Spinal cord (tissue), 9 donors: ENCODE measurements at regions not wholly inside any gene's neighbourhood (a gene's known extent, or its start where the extent isn't known, plus 50 kb on each side); places are given as distances from the start of the nearest gene placed in this dataset.

Experiments
- DNase-seq, 6 donors: peaks; one replicate each; pipeline versions ENCODE4 v3.0.0 to v3.0.0-alpha.2; 2013 to 2015; ENCODE audit warnings: low spot score in 6 of 6, low read depth in 4 of 6
- H3K27ac ChIP-seq: one replicate; pipeline ENCODE4 v1.5.1; 2013; ENCODE audit warnings: low read depth, low read length, control low read depth
- H3K27me3 ChIP-seq: one replicate; pipeline ENCODE4 v1.6.1; 2013; ENCODE audit warnings: low read length; ENCODE audit not compliant: control insufficient read depth, insufficient read depth
- H3K36me3 ChIP-seq: one replicate; pipeline ENCODE4 v1.6.1; 2013; ENCODE audit warnings: low read length; ENCODE audit not compliant: control insufficient read depth, insufficient read depth
- H3K4me1 ChIP-seq: one replicate; pipeline ENCODE4 v1.6.1; 2013; ENCODE audit warnings: low read length; ENCODE audit not compliant: control insufficient read depth, insufficient read depth
- H3K4me3 ChIP-seq: one replicate; pipeline ENCODE4 v1.5.1; 2013; ENCODE audit warnings: low read depth, low read length, control low read depth
- H3K9me3 ChIP-seq: one replicate; pipeline ENCODE4 v1.6.1; 2013; ENCODE audit warnings: low read length; ENCODE audit not compliant: control insufficient read depth, insufficient read depth
- WGBS: methylation state at CpG from one replicate; pipeline ENCODE4 v1.1.5; 2013; ENCODE audit warnings: missing lambda C conversion rate; ENCODE audit not compliant: insufficient coverage; 5-methylcytosine and 5-hydroxymethylcytosine counted together
- donor health status: healthy.

DNA sequence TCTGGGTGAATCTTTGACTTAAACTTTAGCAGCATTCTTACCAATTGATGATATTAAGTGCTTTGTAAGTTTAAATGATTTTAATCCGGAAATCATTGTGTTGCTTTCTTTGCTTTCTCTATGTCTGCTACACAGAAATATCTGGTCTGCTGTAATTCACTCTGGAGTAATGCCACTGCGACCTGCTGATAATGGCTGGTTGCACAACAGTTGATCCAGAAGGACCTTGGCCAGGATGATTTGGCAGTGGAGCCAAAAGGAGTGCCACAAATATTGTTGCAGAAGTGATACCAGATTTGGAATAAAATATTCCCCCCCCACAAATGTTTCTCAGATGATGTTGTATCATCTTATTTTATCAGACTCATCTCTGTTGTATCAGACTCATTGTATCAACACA is 2063.9 kb downstream of the MRPL39 start:
- no peak for DNase-seq
- Histone ChIP-seq H3K4me3 (no peak overlapping the region), H3K4me1 (no peaks in the 10 kb centered on the region), H3K9me3 (no peaks in the 10 kb centered on the region), H3K36me3 (no peaks in the 10 kb centered on the region), H3K27ac (no peak overlapping the region), H3K27me3 (no peaks in the 10 kb centered on the region)
- 100% methylated on average over 2 of the region's 2 CpGs for WGBS

DNA sequence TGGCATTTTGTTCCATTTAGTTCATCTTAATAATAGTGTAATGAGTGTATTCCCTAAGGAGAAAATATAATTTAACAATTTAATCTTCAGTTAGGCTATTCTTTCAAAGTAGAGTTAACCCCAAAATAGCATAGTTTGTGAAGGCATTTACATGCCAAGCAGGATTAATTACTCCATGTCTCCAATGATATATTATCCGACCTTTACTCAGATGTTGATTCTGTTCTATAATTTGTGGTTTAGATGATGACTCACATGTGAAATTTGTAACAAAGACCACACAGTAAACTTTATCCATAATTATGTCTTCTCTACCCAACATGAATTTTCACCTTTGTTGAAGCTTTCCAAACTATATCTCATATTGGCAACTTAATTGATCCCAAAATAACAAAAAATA is 2065.2 kb downstream of the MRPL39 start:
- Histone ChIP-seq H3K4me1 (no peaks in the 10 kb centered on the region), H3K27me3 (no peaks in the 10 kb centered on the region), H3K9me3 (no peaks in the 10 kb centered on the region), H3K36me3 (no peaks in the 10 kb centered on the region), H3K27ac (no peak overlapping the region), H3K4me3 (no peak overlapping the region)
- no CpG with 5 or more reads among the region's 1 CpG for WGBS
- DNase-seq, result no peak

DNA sequence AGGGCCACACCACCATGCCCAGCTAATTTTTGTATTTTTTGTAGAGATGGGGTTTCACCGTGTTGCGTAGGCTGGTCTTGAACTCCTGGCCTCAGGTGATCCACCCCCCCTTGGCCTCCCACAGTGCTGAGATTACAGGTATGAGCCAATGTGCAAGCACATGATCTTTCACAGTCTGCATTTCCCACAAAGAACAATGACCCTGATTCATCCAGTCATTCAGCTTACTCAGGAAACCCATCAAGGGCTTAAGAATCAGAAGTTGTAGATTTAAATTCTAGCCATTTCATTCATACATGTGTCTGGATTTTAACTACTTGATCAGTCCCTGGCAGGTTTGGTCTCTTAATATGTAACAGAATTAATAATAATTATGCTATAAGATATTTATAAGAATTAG is 2065.7 kb downstream of the MRPL39 start:
- Histone ChIP-seq H3K4me3 (no peak overlapping the region), H3K36me3 (no peaks in the 10 kb centered on the region), H3K27me3 (no peaks in the 10 kb centered on the region), H3K27ac (no peak overlapping the region), H3K4me1 (no peaks in the 10 kb centered on the region), H3K9me3 (no peaks in the 10 kb centered on the region)
- WGBS, result 100% methylated on average over 2 of the region's 2 CpGs
- no peak for DNase-seq

DNA sequence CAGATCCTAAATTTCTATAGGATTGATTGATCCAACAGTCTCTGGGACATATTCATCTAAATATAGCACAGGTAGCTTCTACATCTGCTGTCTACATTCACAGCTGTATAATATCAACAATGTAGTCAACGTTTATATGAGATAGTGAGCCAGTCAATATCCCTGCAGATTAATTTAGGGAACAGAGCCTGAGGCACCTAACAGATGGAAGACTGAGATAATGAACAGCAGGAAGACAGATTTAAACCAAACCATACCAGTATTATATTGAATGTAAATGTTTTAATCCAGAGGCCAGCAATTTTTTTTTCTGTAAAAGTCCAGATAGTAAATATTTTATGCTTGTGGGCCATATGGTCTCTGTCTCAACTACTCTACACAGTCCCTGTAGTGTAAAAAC is 2072.4 kb downstream of the MRPL39 start:
- WGBS, result no CpG with 5 or more reads among the region's 1 CpG

DNA sequence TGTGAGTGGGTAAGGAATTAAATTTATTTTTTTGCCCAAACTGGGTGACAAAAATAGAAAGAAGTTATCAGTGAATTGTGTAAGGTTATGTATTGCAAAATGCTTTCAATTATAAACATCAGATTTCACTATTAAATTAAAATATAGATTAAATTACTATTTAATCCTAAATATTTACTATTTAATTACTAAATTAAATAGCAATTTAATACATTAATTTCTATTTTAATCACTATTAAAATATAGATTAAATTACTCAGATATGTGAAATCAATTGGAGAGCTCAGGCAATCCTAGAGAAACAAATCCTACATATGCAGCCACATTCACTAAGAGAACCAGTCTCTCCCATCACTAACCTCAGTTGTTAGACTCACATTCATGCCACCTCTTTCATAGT is 2075.8 kb downstream of the MRPL39 start:
- Histone ChIP-seq H3K4me1 (no peaks in the 10 kb centered on the region), H3K9me3 (no peaks in the 10 kb centered on the region), H3K36me3 (no peaks in the 10 kb centered on the region), H3K27me3 (no peaks in the 10 kb centered on the region), H3K4me3 (no peak overlapping the region), H3K27ac (no peak overlapping the region)
- no peak for DNase-seq

More for the DNA sequence above, 2072.4 kb downstream of the MRPL39 start:
- Histone ChIP-seq H3K4me3 (no peak overlapping the region), H3K9me3 (no peaks in the 10 kb centered on the region), H3K27ac (no peak overlapping the region), H3K4me1 (no peaks in the 10 kb centered on the region), H3K36me3 (no peaks in the 10 kb centered on the region), H3K27me3 (no peaks in the 10 kb centered on the region)
- DNase-seq, result peak in 1 of 6 donors; percentile 56

DNA sequence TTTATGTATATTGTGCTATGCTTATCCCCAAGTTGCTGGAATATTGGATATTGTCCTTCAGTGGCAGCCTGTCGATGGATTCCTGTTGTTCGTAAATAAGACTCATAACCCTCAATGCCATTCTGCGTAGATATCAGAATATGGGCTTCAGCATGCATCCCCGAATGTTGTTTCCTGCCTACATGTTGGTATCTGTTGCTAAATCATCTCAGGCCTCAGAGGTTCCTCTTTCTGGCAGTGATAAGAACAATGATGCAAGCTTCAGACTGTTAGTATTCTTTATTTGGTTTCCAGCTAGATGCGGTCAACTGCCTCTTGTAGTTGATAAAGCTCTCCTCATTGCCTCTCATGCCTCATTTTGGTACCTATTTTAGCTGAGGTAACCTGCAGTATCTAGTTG is 2082.6 kb downstream of the MRPL39 start:
- Histone ChIP-seq H3K27ac (no peak overlapping the region), H3K27me3 (no peaks in the 10 kb centered on the region), H3K4me3 (no peak overlapping the region), H3K36me3 (no peaks in the 10 kb centered on the region), H3K4me1 (no peaks in the 10 kb centered on the region), H3K9me3 (no peaks in the 10 kb centered on the region)
- WGBS, result no CpG with 5 or more reads among the region's 5 CpGs
- no peak for DNase-seq

DNA sequence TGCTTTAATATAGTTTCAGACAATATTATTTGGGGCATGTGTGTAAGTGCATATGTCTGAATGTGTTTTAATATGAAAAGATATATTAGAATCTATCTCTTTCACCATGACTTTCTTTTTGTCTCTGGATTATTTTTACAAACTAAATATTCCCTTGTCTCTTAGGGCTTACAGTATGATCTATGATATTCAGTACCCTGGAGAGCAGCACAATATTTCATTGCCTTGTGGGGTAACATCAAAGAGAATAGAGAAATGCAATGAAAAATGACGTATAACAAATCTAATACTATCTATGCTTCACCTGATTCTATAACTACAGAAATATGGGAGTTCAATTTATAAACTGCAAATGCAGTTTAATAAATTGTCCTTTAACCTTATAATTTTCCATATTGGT is 2084.5 kb downstream of the MRPL39 start:
- DNase-seq, result no peak
- no peaks in the 10 kb centered on the region for H3K36me3 ChIP-seq
- WGBS, result no CpG with 5 or more reads among the region's 1 CpG
- no peaks in the 10 kb centered on the region for H3K27me3 ChIP-seq
- H3K4me3 ChIP-seq, result no peak overlapping the region
- no peak overlapping the region for H3K27ac ChIP-seq
- H3K4me1 ChIP-seq, result no peaks in the 10 kb centered on the region
- H3K9me3 ChIP-seq, result no peaks in the 10 kb centered on the region

DNA sequence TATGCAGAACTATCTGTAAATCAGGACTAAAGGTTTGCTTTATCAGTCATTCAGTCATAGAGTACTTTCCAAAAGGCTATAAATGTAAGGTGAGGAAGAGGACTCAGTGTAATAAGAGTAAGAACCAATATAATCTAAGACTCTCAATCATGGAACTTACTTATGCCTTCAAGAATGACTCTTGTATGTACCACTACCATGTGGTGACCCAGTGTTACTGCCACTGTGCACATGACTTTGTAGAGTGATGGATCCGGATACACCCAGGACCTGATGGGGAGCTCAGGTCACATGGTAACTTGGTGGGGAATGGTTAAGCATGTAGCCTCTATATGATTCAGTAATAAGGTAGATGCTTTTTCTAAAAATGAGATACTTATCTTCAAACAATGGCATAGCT is 2099.8 kb downstream of the MRPL39 start:
- no CpG with 5 or more reads among the region's 1 CpG for WGBS
- no peak for DNase-seq
- no peaks in the 10 kb centered on the region for H3K4me1 ChIP-seq

DNA sequence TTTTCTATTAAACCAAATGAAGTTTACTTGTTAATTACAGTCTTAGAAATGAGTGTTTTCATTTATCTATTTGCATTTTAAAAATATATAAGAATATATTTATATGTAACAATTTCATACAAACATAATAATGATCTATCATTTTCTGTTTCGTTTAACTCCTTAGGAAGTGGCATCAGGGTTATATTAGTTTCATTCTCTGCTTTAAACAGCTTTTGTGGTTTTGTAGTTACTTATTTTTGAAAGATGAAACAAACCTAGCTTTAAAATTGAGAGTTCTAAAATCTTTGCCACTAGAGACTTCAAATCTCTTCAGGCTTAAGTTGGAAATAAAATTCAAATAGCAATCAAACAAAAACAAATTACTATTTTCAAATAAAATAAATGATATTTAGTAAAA is 2110.6 kb downstream of the MRPL39 start:
- H3K27me3 ChIP-seq, result no peaks in the 10 kb centered on the region
- no peaks in the 10 kb centered on the region for H3K4me1 ChIP-seq
- no peak overlapping the region for H3K27ac ChIP-seq
- DNase-seq, result no peak
- no peaks in the 10 kb centered on the region for H3K36me3 ChIP-seq
- WGBS, result no CpG with 5 or more reads among the region's 1 CpG
- no peaks in the 10 kb centered on the region for H3K9me3 ChIP-seq
- H3K4me3 ChIP-seq, result no peak overlapping the region

More for the DNA sequence above, 2099.8 kb downstream of the MRPL39 start:
- Histone ChIP-seq H3K27me3 (no peaks in the 10 kb centered on the region), H3K27ac (no peak overlapping the region), H3K4me3 (no peak overlapping the region), H3K9me3 (no peaks in the 10 kb centered on the region), H3K36me3 (no peaks in the 10 kb centered on the region)

DNA sequence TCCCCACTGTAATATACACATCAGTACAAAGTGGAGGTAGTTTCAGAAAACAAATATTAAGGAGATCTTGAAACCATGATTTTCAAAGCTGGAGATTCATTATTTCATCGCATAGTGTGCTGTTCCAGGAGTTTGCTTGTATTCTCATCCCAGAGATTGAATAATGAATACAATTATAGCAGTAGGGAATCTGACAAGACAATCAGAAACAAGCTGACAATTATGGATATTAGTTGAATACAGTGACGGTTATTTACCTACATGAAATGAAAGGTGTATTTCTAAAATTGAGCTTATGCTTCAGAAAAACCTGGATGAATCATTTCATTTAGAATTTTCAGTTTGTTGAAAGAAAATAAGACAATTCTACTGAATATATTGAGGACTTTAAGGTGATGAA is 2119.0 kb downstream of the MRPL39 start:
- DNase-seq, result peak in 2 of 6 donors; percentile 5 to 85
- Histone ChIP-seq H3K36me3 (no peaks in the 10 kb centered on the region), H3K4me3 (no peak overlapping the region), H3K4me1 (no peaks in the 10 kb centered on the region), H3K27me3 (no peaks in the 10 kb centered on the region), H3K9me3 (no peaks in the 10 kb centered on the region), H3K27ac (no peak overlapping the region)
- no CpG with 5 or more reads among the region's 2 CpGs for WGBS
